Astrocyte (in vitro differentiated cells and primary cell): ENCODE measurements at regions not wholly inside any gene's neighbourhood (a gene's known extent, or its start where the extent isn't known, plus 50 kb on each side); places are given as distances from the start of the nearest gene placed in this dataset.

ENCODE experiments used
- EZH2 ChIP-seq: IDR thresholded peaks from 2 replicates; pipeline ENCODE4 v1.6.1; 2012; ENCODE audit warnings: mild to moderate bottlenecking, low read length, inconsistent platforms; ENCODE audit not compliant: insufficient read depth
- TF ChIP-seq, protein P1 (sequence below): IDR thresholded peaks from 2 replicates; pipeline ENCODE4 v1.5.1; 2011; ENCODE audit warnings: low read depth, mild to moderate bottlenecking, inconsistent platforms, low read length, moderate library complexity; ENCODE audit not compliant: insufficient read depth

GRCh38 chr22:47628477-47629272 lies 866.2 kb downstream of the TBC1D22A start:
- TF ChIP-seq, protein P1, sequence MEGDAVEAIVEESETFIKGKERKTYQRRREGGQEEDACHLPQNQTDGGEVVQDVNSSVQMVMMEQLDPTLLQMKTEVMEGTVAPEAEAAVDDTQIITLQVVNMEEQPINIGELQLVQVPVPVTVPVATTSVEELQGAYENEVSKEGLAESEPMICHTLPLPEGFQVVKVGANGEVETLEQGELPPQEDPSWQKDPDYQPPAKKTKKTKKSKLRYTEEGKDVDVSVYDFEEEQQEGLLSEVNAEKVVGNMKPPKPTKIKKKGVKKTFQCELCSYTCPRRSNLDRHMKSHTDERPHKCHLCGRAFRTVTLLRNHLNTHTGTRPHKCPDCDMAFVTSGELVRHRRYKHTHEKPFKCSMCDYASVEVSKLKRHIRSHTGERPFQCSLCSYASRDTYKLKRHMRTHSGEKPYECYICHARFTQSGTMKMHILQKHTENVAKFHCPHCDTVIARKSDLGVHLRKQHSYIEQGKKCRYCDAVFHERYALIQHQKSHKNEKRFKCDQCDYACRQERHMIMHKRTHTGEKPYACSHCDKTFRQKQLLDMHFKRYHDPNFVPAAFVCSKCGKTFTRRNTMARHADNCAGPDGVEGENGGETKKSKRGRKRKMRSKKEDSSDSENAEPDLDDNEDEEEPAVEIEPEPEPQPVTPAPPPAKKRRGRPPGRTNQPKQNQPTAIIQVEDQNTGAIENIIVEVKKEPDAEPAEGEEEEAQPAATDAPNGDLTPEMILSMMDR, result no peak
- TF ChIP-seq EZH2, result no peak
